Activated naive CD4-positive, alpha-beta T cell (primary cell): ENCODE measurements at regions not wholly inside any gene's neighbourhood (a gene's known extent, or its start where the extent isn't known, plus 50 kb on each side); places are given as distances from the start of the nearest gene placed in this dataset.

Source experiments
- DNase-seq, 4 experiments: peaks; one replicate each; lab custom pipeline; 2025; lab: John Stamatoyannopoulos, UW

GRCh38 chr11:128190312-128190711, 397.0 kb downstream of the ETS1 start:
- peak in 1 of 4 experiments; percentile 7 for DNase-seq

- DNase-seq, result no peak
Measured at GRCh38 chr11:128189823-128190222, 397.5 kb downstream of the ETS1 start.

- no peak for DNase-seq
Measured at GRCh38 chr11:128188346-128189004, 398.9 kb downstream of the ETS1 start.

- DNase-seq, result no peak
Measured at GRCh38 chr11:128187835-128188234, 399.5 kb downstream of the ETS1 start.

- no peak for DNase-seq
Measured at GRCh38 chr11:128187377-128187776, 400.0 kb downstream of the ETS1 start.

- no peak for DNase-seq
Measured at GRCh38 chr11:128184981-128185380, 402.4 kb downstream of the ETS1 start.

GRCh38 chr11:128182844-128183243, 404.5 kb downstream of the ETS1 start:
- DNase-seq, result no peak

- no peak for DNase-seq
Measured at GRCh38 chr11:128181984-128182383, 405.4 kb downstream of the ETS1 start.

GRCh38 chr11:128181088-128181480, 406.3 kb downstream of the ETS1 start:
- DNase-seq, result no peak

GRCh38 chr11:128180441-128181087, 406.8 kb downstream of the ETS1 start:
- no peak for DNase-seq

GRCh38 chr11:128179512-128179911, 407.8 kb downstream of the ETS1 start:
- no peak for DNase-seq

GRCh38 chr11:128179039-128179438, 408.3 kb downstream of the ETS1 start:
- no peak for DNase-seq

- no peak for DNase-seq
Measured at GRCh38 chr11:128174465-128175291, 412.7 kb downstream of the ETS1 start.

- DNase-seq, result peak; percentile 49 to 82 (median 78)
Measured at GRCh38 chr11:128172046-128172878, 415.1 kb downstream of the ETS1 start.

GRCh38 chr11:128171506-128171905, 415.9 kb downstream of the ETS1 start:
- no peak for DNase-seq

- DNase-seq, result no peak
Measured at GRCh38 chr11:128165572-128165971, 421.8 kb downstream of the ETS1 start.

- DNase-seq, result no peak
Measured at GRCh38 chr11:128164080-128164741, 423.1 kb downstream of the ETS1 start.

- DNase-seq, result no peak
Measured at GRCh38 chr11:128161994-128162393, 425.4 kb downstream of the ETS1 start.

- no peak for DNase-seq
Measured at GRCh38 chr11:128161436-128161835, 425.9 kb downstream of the ETS1 start.

GRCh38 chr11:128158860-128159259, 428.5 kb downstream of the ETS1 start:
- DNase-seq, result no peak
